Parathyroid adenoma (tissue), 2 donors: ENCODE measurements at regions not wholly inside any gene's neighbourhood (a gene's known extent, or its start where the extent isn't known, plus 50 kb on each side); places are given as distances from the start of the nearest gene placed in this dataset.
A peak's percentile ranks its signal among the peaks of the same experiment; 100 is the strongest.

ENCODE experiments used
- H2AFZ ChIP-seq: fragments of 300-600 bp; sonication (generic); one replicate; pipeline ENCODE4 v1.7.0; 2017; ENCODE audit warnings: antibody characterized with exemption, mild to moderate bottlenecking
- H3K27ac ChIP-seq: fragments of 300-600 bp; sonication (generic); one replicate; pipeline ENCODE4 v1.7.0; 2017
- H3K27me3 ChIP-seq: fragments of 300-600 bp; sonication (generic); one replicate; pipeline ENCODE4 v1.7.0; 2017; ENCODE audit warnings: low read length; ENCODE audit not compliant: control insufficient read depth, insufficient read depth
- H3K36me3 ChIP-seq: fragments of 300-600 bp; sonication (generic); one replicate; pipeline ENCODE4 v1.7.0; 2017; ENCODE audit warnings: low read length; ENCODE audit not compliant: control insufficient read depth, insufficient read depth
- H3K4me1 ChIP-seq: fragments of 300-600 bp; sonication (generic); one replicate; pipeline ENCODE4 v1.7.0; 2017; ENCODE audit warnings: control low read depth
- H3K4me2 ChIP-seq: fragments of 300-600 bp; sonication (generic); one replicate; pipeline ENCODE4 v1.7.0; 2017; ENCODE audit warnings: low read length
- H3K4me3 ChIP-seq: fragments of 300-600 bp; sonication (generic); one replicate; pipeline ENCODE4 v1.7.0; 2017; ENCODE audit warnings: low read depth, low read length
- H3K79me2 ChIP-seq: fragments of 300-600 bp; sonication (generic); one replicate; pipeline ENCODE4 v1.7.0; 2017; ENCODE audit warnings: control low read depth
- H3K9ac ChIP-seq: fragments of 300-600 bp; sonication (generic); one replicate; pipeline ENCODE4 v1.7.0; 2017; ENCODE audit warnings: mild to moderate bottlenecking
- H3K9me3 ChIP-seq: fragments of 300-600 bp; sonication (generic); one replicate; pipeline ENCODE4 v1.7.0; 2017; ENCODE audit warnings: low read length; ENCODE audit not compliant: control insufficient read depth
- TF ChIP-seq, protein P1 (sequence below): fragments of 300-600 bp; sonication (generic); IDR thresholded peaks from one replicate; pipeline ENCODE4 v1.7.0; 2017; ENCODE audit warnings: antibody characterized with exemption, mild to moderate bottlenecking
- donor health status: primary hyperparathyroidism.

DNA sequence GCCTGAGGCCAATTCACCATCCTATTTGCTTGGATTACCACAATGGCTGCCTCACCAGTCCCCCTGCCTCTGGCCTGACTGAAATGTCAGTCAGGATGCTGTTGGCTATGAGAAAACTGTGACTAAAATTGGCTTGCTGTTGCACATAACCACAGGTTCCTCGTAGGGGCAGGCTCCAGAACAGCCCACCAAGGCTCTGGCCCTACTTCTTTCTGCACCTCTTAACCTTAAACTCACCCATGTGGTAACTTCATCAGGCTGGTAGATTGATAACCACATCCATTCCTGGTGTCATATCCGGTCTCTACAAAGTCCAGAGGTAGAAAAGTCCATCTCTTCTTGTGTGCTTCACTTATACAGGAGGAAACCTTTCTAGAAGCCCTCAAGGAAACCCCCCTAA, 172.4 kb upstream of the PLXNC1 start:
- Histone ChIP-seq H3K36me3 (no peaks in the 10 kb centered on the region), H3K27me3 (no peaks in the 10 kb centered on the region), H3K9ac (no peak overlapping the region), H3K9me3 (no peaks in the 10 kb centered on the region), H3K4me1 (no peaks in the 10 kb centered on the region), H3K27ac (no peak overlapping the region), H3K4me3 (no peak overlapping the region), H3K79me2 (no peaks in the 10 kb centered on the region), H3K4me2 (no peak overlapping the region), H2AFZ (no peak overlapping the region)
- TF ChIP-seq, protein P1, sequence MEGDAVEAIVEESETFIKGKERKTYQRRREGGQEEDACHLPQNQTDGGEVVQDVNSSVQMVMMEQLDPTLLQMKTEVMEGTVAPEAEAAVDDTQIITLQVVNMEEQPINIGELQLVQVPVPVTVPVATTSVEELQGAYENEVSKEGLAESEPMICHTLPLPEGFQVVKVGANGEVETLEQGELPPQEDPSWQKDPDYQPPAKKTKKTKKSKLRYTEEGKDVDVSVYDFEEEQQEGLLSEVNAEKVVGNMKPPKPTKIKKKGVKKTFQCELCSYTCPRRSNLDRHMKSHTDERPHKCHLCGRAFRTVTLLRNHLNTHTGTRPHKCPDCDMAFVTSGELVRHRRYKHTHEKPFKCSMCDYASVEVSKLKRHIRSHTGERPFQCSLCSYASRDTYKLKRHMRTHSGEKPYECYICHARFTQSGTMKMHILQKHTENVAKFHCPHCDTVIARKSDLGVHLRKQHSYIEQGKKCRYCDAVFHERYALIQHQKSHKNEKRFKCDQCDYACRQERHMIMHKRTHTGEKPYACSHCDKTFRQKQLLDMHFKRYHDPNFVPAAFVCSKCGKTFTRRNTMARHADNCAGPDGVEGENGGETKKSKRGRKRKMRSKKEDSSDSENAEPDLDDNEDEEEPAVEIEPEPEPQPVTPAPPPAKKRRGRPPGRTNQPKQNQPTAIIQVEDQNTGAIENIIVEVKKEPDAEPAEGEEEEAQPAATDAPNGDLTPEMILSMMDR = no peak

DNA sequence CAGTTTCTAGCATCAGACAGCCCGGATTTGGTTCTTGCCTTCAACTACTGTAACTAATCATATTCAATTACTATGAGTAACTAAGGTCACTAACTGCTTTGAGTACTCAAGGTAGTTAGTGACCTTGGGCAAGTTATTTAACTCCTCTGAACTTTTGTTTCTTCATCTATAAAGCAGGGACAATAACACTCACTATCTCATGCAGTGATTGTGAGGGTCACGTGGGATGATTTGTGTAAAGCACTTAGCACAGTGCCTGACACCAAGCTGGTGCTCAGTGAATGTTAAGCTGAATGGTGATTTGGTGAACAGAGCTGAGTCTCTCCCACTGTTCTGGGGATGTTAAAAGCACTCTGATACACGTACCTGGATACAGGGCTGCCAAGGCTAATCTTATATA, 171.3 kb upstream of the PLXNC1 start:
- Histone ChIP-seq H3K9me3 (no peaks in the 10 kb centered on the region), H3K79me2 (no peaks in the 10 kb centered on the region), H3K27ac (no peak overlapping the region), H2AFZ (no peak overlapping the region), H3K9ac (no peak overlapping the region), H3K4me2 (no peak overlapping the region), H3K4me3 (no peak overlapping the region), H3K4me1 (no peaks in the 10 kb centered on the region), H3K36me3 (no peaks in the 10 kb centered on the region), H3K27me3 (no peaks in the 10 kb centered on the region)
- TF ChIP-seq, protein P1 = no peak

DNA sequence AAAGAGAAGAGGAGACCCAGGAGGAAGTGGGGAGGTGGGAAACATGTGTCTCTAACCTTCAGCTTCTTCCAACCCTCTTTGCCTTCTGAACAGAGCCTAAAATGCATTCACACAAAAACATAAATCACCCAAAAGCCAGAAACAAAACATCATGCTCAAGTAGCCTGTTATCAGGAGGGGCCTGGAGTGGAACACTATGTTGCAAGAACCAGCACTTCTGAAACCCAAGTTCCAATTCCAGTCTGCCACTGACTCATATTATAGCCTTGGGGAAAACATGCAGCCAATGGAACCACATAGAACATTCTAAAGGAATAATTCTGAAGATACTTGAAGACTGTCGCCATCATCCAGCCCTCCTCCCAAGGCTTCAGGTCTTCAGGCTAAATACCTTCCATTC, 169.8 kb upstream of the PLXNC1 start:
- Histone ChIP-seq H3K36me3 (no peaks in the 10 kb centered on the region), H3K4me1 (no peaks in the 10 kb centered on the region), H2AFZ (no peak overlapping the region), H3K79me2 (no peaks in the 10 kb centered on the region), H3K4me2 (no peak overlapping the region), H3K9me3 (no peaks in the 10 kb centered on the region), H3K27ac (no peak overlapping the region), H3K27me3 (no peaks in the 10 kb centered on the region), H3K9ac (no peak overlapping the region), H3K4me3 (no peak overlapping the region)
- TF ChIP-seq, protein P1 = no peak

DNA sequence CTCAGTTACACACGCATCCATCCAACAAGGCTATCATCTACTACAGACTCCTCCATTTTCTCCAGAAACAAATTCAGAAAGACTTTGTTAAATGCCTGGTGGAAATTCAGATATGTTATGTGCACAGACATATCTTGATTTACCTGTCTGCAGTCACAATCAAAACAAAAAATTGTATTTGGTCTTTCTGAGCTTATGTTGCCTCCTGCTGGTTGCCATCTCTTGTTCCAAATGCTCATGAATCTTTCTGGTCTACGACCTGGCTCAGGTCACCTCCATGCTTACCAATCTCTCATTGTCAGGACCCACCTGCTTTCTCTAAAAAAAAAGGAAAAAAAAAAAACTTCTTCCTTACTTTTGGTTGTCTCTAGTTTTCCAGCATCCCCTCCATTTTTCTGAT, 169.2 kb upstream of the PLXNC1 start:
- no peak overlapping the region for H3K4me3 ChIP-seq
- no peak overlapping the region for H3K4me2 ChIP-seq
- H3K27ac ChIP-seq = no peak overlapping the region
- H3K27me3 ChIP-seq = no peaks in the 10 kb centered on the region
- TF ChIP-seq, protein P1 = peak; percentile 47
- no peak overlapping the region for H2AFZ ChIP-seq
- H3K4me1 ChIP-seq = no peaks in the 10 kb centered on the region
- no peaks in the 10 kb centered on the region for H3K9me3 ChIP-seq
- no peak overlapping the region for H3K9ac ChIP-seq
- H3K79me2 ChIP-seq = no peaks in the 10 kb centered on the region
- H3K36me3 ChIP-seq = no peaks in the 10 kb centered on the region

DNA sequence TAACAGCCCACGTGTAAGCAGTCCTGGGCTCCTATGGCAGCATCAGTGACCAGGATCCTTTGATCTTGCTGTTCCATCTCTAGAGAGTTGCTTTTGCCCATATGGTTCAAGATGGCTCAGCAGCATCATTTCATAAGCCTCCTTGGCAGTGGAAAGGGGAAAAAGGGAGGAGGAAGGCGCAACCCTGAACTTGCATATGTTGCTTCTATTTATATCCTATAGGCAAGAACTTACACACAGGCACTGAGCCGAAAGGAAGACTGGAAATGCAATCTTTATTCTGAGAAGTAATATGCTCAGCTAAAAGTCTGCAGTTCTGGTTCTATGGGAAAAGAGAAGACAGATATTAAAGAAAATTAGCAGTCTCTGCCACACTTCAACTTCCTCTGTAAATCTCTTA, 167.7 kb upstream of the PLXNC1 start:
- no peak overlapping the region for H3K4me3 ChIP-seq
- no peak overlapping the region for H2AFZ ChIP-seq
- H3K79me2 ChIP-seq = no peaks in the 10 kb centered on the region
- no peak overlapping the region for H3K9ac ChIP-seq
- no peak overlapping the region for H3K27ac ChIP-seq
- no peaks in the 10 kb centered on the region for H3K27me3 ChIP-seq
- no peaks in the 10 kb centered on the region for H3K9me3 ChIP-seq
- TF ChIP-seq, protein P1 = no peak
- no peak overlapping the region for H3K4me2 ChIP-seq
- H3K36me3 ChIP-seq = no peaks in the 10 kb centered on the region
- H3K4me1 ChIP-seq = no peaks in the 10 kb centered on the region
